RWPE1 (cell line): ENCODE measurements at regions not wholly inside any gene's neighbourhood (a gene's known extent, or its start where the extent isn't known, plus 50 kb on each side); places are given as distances from the start of the nearest gene placed in this dataset.
"Not testable (repeated sequence)": the region's sequence is repeated elsewhere in the genome, so short reads cannot be mapped to it uniquely, and the experiment has no call there.

Experiments
- CTCF ChIA-PET: fragments of 350-600 bp; sonication (Branson Sonifier 250); formaldehyde crosslinking; extraction: SDS; loops from one replicate; lab custom pipeline; 2021; lab: Yijun Ruan, JAX
- POLR2A ChIA-PET: fragments of 400-600 bp; formaldehyde crosslinking; extraction: SDS; loops from one replicate; lab custom pipeline; 2020; ENCODE audit warnings: antibody characterized with exemption; ENCODE audit not compliant: low non-redundant PET; lab: Yijun Ruan, JAX
- DNase-seq: peaks from one replicate; pipeline ENCODE4 v3.0.0; 2012; ENCODE audit warnings: low spot score
- H3K27ac ChIP-seq: fragments of 450-650 bp; 2 replicates; pipeline ENCODE4 v1.5.1; 2017
- TF ChIP-seq, protein P1 (sequence below): fragments of 450-650 bp; conservative IDR thresholded peaks from 2 replicates; pipeline ENCODE4 v1.5.1; 2017; ENCODE audit warnings: low read depth, mild to moderate bottlenecking

DNA sequence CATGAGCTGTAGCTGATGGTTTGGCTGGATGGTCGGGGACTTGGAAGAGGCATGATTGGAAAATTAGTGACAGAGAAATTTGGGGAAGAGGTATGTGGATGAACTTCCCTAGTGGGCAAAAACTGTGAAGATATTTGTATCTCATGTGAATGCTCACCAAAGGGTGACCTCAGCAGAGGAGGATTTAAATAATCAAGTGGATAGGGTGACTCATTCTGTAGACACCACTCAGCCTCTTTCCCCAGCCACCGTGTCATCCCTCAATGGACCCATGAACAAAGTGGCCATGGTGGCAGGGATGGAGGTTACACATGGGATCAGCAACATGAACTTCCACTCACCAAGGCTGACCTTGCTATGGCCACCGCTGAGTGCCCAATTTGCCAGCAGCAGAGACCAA is 60.8 kb upstream of the KRAS start:
- ChIA-PET CTCF (interaction anchor here (0.6 kb wide), 1 partner anchor 24 kb away, joined by 4 read pairs; no protein-coding TSS in a partner anchor), POLR2A (no interaction called here)
- H3K27ac ChIP-seq = no peak overlapping the region
- no peak for DNase-seq
- TF ChIP-seq, protein P1, sequence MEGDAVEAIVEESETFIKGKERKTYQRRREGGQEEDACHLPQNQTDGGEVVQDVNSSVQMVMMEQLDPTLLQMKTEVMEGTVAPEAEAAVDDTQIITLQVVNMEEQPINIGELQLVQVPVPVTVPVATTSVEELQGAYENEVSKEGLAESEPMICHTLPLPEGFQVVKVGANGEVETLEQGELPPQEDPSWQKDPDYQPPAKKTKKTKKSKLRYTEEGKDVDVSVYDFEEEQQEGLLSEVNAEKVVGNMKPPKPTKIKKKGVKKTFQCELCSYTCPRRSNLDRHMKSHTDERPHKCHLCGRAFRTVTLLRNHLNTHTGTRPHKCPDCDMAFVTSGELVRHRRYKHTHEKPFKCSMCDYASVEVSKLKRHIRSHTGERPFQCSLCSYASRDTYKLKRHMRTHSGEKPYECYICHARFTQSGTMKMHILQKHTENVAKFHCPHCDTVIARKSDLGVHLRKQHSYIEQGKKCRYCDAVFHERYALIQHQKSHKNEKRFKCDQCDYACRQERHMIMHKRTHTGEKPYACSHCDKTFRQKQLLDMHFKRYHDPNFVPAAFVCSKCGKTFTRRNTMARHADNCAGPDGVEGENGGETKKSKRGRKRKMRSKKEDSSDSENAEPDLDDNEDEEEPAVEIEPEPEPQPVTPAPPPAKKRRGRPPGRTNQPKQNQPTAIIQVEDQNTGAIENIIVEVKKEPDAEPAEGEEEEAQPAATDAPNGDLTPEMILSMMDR = no peak

DNA sequence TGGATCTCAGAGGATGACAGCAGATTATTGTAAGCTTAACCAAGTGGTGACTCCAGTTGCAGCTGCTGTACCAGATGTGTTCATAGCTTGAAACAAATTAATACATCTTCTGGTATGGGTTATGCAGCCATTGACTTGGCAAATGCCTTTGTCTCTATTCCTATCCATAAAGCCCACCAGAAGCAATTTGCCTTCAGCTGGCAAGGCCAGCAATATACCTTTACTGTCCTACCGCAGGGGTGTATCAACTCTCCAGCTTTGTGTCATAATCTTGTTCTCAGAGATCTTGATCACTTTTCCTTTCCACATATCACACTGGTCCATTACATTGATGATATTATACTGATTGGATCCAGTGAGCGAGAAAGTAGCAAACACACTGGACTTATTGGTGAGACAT is 59.3 kb upstream of the KRAS start:
- POLR2A ChIA-PET, DNase-seq, CTCF ChIA-PET, H3K27ac ChIP-seq: not testable (repeated sequence)

DNA sequence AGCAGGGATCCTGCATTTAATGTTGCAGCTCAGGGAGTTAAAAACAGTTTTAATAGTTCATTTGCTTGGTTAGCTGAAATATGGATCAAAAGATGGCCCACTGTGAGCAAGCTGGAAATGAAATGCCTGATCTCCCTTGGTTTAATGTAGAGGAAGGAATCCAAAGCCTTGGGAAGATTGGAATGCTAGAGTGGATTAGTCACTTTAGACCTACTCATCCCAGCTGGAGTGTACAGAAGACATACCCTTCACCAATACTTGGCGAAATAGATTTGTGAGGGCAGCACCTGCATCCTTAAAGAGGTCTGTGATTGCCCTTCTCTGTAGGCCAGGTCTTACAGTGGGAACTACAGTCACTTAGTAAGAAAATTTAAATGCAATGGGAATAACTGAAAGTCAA is 58.0 kb upstream of the KRAS start:
- CTCF ChIA-PET = interaction anchor here (1.2 kb wide), 1 partner anchor 79 kb away, joined by 6 read pairs; no protein-coding TSS in a partner anchor
- TF ChIP-seq, protein P1 = no peak
- no peak for DNase-seq
- POLR2A ChIA-PET = no interaction called here
- no peak overlapping the region for H3K27ac ChIP-seq

DNA sequence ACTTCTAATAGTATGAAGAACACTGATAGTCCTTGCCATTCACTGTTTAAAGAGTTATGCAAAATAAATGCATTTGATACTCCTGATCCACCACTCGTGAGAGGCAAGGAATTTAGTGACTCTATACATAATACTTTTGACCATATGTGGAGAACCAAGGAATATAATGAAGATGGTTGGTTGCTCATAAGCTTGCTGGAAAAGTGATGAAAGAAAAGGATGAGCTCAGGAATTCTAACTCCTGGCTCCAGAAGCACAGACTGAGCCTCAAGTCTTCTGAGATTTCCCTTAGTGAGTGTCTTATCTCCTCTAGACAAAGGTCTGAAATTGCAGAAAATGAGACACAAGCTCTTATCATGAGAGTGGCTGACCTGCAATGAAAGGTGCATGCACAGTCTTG is 57.1 kb upstream of the KRAS start:
- DNase-seq = no peak
- ChIA-PET CTCF (no interaction called here), POLR2A (no interaction called here)
- H3K27ac ChIP-seq = no peak overlapping the region
- TF ChIP-seq, protein P1 = no peak

DNA sequence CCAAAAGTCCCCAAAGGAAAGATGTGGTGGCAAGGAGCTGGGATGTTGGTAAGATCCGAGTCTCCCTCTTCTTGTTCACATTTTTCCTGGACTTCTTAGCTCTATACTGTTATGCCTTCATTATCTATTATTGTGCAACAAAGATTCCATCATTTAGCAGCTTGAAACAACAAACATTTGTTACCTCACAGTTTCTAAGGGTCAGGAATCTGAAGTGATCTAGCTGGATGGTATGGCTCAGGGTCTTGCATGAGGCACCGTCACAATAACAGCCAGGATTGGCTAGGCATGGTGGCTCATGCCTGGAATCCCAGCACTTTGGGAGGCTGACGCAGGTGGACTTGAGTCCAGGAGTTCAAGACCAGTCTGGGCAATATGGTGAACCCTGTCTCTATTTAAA is 51.1 kb upstream of the KRAS start:
- TF ChIP-seq, protein P1 = no peak
- no peak overlapping the region for H3K27ac ChIP-seq
- POLR2A ChIA-PET = no interaction called here
- DNase-seq = no peak
- CTCF ChIA-PET = no interaction called here
